Right cardiac atrium (tissue), 5 donors: ENCODE measurements at regions not wholly inside any gene's neighbourhood (a gene's known extent, or its start where the extent isn't known, plus 50 kb on each side); places are given as distances from the start of the nearest gene placed in this dataset.

ENCODE experiments used
- ATAC-seq, 2 donors: fragments of 200-7000 bp; cut with Tn5 transposase; one replicate each; pipeline versions ENCODE4 v1.8.0 to v1.9.1; 2020; ENCODE audit warnings: moderate library complexity in 2 of 2, mild to moderate bottlenecking in 1 of 2
- DNase-seq, 3 donors: peaks; one replicate each; pipeline ENCODE4 v3.0.0-alpha.2; 2020
- H3K27ac ChIP-seq: one replicate; pipeline ENCODE4 v1.5.1; 2013; ENCODE audit warnings: mild to moderate bottlenecking, low read length, control low read depth, moderate library complexity
- H3K27me3 ChIP-seq: one replicate; pipeline ENCODE4 v1.6.1; 2013; ENCODE audit not compliant: control insufficient read depth, insufficient read depth
- H3K4me1 ChIP-seq: one replicate; pipeline ENCODE4 v1.6.1; 2013; ENCODE audit warnings: low read length; ENCODE audit not compliant: control insufficient read depth, insufficient read depth
- H3K4me3 ChIP-seq: one replicate; pipeline ENCODE4 v1.5.1; 2013; ENCODE audit warnings: low read length, control low read depth
- H3K9me3 ChIP-seq: one replicate; pipeline ENCODE4 v1.6.1; 2013; ENCODE audit warnings: low read length; ENCODE audit not compliant: control insufficient read depth
- WGBS: extraction: QIAGEN DNeasy Blood & Tissue Kit; methylation state at CpG from one replicate; pipeline ENCODE4 v1.1.7; 2013; 5-methylcytosine and 5-hydroxymethylcytosine counted together
- intact Hi-C, 4 donors: fragments of 100-400 bp; cut with DNase I; formaldehyde crosslinking; loops; one replicate each; pipeline versions ENCODE4 v1.11.0 to v1.14.0; 2022 to 2023
- donor health status: healthy with polysubstance abuse.
- donor health status: DM: no; HTN: yes; CAD: no.
- donor health status: DM: no; HTN: no; CAD: no.
- donor health status: DM: no; HTN: yes; CAD: no; lungs with severe emphysema.
- donor health status: DM: yes; HTN: yes; CAD: no.

DNA sequence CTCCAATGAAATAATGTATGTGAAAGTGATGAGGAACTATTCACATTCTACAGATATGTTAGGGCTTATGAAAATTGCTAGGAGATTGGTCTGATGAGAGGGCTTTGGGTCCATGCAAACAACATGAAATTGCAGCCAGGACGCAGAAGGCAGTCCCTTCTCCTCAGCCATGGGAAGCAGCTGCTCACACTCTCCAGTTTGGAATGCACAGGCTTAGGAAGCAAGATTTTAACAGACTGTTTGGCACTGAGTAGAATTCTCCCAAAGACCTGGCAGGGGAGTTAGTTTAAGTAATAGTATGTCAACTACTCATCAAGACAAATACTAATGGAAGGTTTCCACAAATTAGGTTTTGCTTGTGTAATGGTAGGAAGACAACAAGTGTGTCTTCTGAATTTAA lies 500.7 kb upstream of the ARRDC4 start:
- intact Hi-C loops, result no loop called here

DNA sequence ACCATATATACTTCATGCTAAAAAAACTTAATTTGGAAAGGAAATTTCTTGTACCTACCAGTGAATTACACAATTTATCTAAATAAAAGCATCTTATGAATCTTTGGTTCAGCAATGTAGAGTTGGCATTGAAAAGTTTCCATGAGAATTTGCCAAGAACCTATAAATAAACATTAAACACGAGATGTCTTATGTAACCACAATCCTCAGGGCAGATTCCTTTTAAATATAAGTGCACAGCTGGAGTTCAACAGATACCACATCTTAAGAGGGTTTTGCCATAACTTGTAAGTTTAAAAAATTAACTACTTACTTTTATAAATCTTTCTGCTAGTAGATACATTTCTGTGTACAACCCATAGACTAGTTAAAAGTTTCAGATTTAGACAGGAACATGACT lies 499.3 kb upstream of the ARRDC4 start:
- Histone ChIP-seq H3K27me3 (no peaks in the 10 kb centered on the region), H3K27ac (no peak overlapping the region), H3K4me1 (no peaks in the 10 kb centered on the region), H3K4me3 (no peak overlapping the region), H3K9me3 (no peaks in the 10 kb centered on the region)
- DNase-seq (no peak), ATAC-seq (no peak)
- intact Hi-C loops, result no loop called here
- 3% methylated on average over 1 of the region's 1 CpG for WGBS

More for the DNA sequence above, 500.7 kb upstream of the ARRDC4 start:
- H3K4me3 ChIP-seq, result no peak overlapping the region
- no peaks in the 10 kb centered on the region for H3K9me3 ChIP-seq
- no peaks in the 10 kb centered on the region for H3K27me3 ChIP-seq
- no peaks in the 10 kb centered on the region for H3K4me1 ChIP-seq
- ATAC-seq, result no peak
- WGBS, result 40% methylated on average over 1 of the region's 1 CpG
- DNase-seq, result no peak
- no peak overlapping the region for H3K27ac ChIP-seq

- ATAC-seq (no peak), DNase-seq (no peak)
- Histone ChIP-seq H3K9me3 (no peaks in the 10 kb centered on the region), H3K4me1 (no peaks in the 10 kb centered on the region), H3K27me3 (no peaks in the 10 kb centered on the region), H3K27ac (no peak overlapping the region), H3K4me3 (no peak overlapping the region)
- 80% methylated on average over 4 of the region's 4 CpGs for WGBS
- intact Hi-C loops, result no loop called here
These were observed 496.8 kb upstream of the ARRDC4 start for GRCh38 chr15:97463696-97464095.

DNA sequence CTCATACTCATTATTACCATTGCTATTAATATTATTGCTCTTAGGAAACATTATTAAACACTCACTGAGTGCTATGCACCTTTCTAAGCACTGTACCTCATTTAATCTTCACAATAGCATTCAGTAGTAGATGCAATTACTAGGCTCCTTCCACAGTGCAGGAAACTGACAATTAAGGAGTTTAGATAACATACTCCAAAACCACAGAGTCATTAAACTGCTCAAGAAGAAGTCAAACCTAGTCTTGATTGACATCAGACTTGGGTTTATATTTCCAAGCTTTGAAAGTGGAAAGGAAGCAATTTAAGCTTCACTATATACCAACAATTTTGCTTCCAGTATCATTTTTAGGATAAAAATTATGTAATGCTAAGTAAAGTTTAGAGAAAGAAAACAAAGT lies 490.1 kb upstream of the ARRDC4 start:
- no peak overlapping the region for H3K27ac ChIP-seq
- ATAC-seq (no peak), DNase-seq (no peak)
- no peaks in the 10 kb centered on the region for H3K27me3 ChIP-seq
- H3K4me3 ChIP-seq, result no peak overlapping the region
- H3K9me3 ChIP-seq, result no peaks in the 10 kb centered on the region
- intact Hi-C loops, result no loop called here
- no peaks in the 10 kb centered on the region for H3K4me1 ChIP-seq

DNA sequence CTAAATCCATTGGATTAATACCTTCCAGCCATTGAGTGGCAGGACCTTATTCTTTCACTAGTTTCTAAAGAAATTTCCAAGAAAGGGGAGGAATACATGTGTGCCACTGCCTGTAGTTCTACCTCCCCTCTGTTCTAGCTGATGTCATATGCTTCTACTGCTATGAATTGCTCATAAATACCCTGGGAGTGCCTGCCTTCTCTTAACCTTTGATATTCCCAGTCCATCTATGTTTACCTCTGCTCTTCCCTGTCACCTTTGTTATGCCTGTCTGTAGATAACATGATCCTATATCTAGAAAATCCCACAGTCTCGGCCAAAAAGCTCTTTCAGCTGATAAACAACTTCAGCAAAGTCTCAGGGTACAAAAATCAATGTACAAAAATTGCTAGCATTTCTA lies 486.9 kb upstream of the ARRDC4 start:
- ATAC-seq (no peak), DNase-seq (no peak)
- Histone ChIP-seq H3K27me3 (no peaks in the 10 kb centered on the region), H3K4me1 (no peaks in the 10 kb centered on the region), H3K9me3 (no peaks in the 10 kb centered on the region), H3K4me3 (no peak overlapping the region), H3K27ac (no peak overlapping the region)
- WGBS, result 44% methylated on average over 1 of the region's 1 CpG
- intact Hi-C loops, result no loop called here

DNA sequence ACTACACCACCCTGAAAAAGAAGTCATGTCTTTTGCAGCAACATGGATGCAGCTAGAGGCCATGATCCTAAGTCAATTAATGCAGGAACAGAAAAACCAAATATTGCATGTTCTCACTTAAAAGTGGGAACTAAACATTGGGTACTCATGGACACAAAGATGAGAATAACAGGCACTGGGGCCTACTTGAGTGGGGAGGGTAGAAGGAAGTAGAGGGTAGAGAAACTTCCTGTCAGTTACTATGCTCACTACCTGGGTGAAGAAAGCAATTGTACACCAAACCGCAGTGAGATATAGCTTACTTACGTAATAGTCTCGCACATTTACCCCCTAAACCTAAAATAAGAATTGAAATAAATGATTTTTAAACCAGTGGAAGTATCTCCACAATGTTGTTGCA lies 480.5 kb upstream of the ARRDC4 start:
- Histone ChIP-seq H3K4me1 (no peaks in the 10 kb centered on the region), H3K9me3 (no peaks in the 10 kb centered on the region), H3K4me3 (no peak overlapping the region), H3K27me3 (no peaks in the 10 kb centered on the region), H3K27ac (no peak overlapping the region)
- DNase-seq, result no peak
- ATAC-seq, result no peak
- intact Hi-C loops, result no loop called here
- 87% methylated on average over 3 of the region's 3 CpGs for WGBS

DNA sequence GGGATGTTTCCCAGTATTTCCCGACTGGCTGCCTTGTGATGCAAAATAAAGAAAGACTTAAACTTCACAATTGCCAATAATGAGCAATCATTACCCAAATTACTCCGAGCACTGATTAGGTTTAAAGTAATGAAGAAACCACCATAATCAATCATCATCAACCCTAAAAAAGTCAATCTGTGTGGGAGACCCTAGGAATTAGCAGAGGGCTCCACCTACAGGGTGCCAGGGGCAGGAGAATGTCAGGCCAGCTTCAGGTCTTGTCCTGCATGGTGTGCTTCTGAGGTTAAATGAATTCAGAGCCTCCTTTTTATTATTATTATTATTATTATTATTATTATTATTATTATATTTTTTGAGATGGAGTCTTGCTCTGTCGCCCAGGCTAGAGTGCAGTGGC lies 478.0 kb upstream of the ARRDC4 start:
- Histone ChIP-seq H3K4me1 (no peaks in the 10 kb centered on the region), H3K27ac (no peak overlapping the region), H3K27me3 (no peaks in the 10 kb centered on the region), H3K4me3 (no peak overlapping the region), H3K9me3 (no peaks in the 10 kb centered on the region)
- WGBS, result 58% methylated on average over 3 of the region's 3 CpGs
- ATAC-seq, result no peak
- intact Hi-C loops, result no loop called here
- no peak for DNase-seq

GRCh38 chr15:97483232-97483631 lies 477.3 kb upstream of the ARRDC4 start:
- Histone ChIP-seq H3K9me3 (no peaks in the 10 kb centered on the region), H3K4me1 (no peaks in the 10 kb centered on the region), H3K27me3 (no peaks in the 10 kb centered on the region), H3K4me3 (no peak overlapping the region), H3K27ac (no peak overlapping the region)
- intact Hi-C loops, result no loop called here
- 92% methylated on average over 21 of the region's 21 CpGs for WGBS
- no peak for DNase-seq
- no peak for ATAC-seq

GRCh38 chr15:97490429-97490828 lies 470.1 kb upstream of the ARRDC4 start:
- Histone ChIP-seq H3K9me3 (no peaks in the 10 kb centered on the region), H3K4me3 (no peak overlapping the region), H3K27me3 (no peaks in the 10 kb centered on the region), H3K27ac (no peak overlapping the region), H3K4me1 (no peaks in the 10 kb centered on the region)
- DNase-seq (no peak), ATAC-seq (no peak)
- intact Hi-C loops, result no loop called here
- WGBS, result 81% methylated on average over 4 of the region's 4 CpGs

GRCh38 chr15:97501291-97501690 lies 459.2 kb upstream of the ARRDC4 start:
- ATAC-seq (no peak), DNase-seq (no peak)
- 90% methylated on average over 1 of the region's 1 CpG for WGBS
- H3K27ac ChIP-seq, result no peak overlapping the region
- H3K4me1 ChIP-seq, result no peaks in the 10 kb centered on the region
- H3K9me3 ChIP-seq, result no peaks in the 10 kb centered on the region
- H3K4me3 ChIP-seq, result no peak overlapping the region
- intact Hi-C loops, result no loop called here
- no peaks in the 10 kb centered on the region for H3K27me3 ChIP-seq

DNA sequence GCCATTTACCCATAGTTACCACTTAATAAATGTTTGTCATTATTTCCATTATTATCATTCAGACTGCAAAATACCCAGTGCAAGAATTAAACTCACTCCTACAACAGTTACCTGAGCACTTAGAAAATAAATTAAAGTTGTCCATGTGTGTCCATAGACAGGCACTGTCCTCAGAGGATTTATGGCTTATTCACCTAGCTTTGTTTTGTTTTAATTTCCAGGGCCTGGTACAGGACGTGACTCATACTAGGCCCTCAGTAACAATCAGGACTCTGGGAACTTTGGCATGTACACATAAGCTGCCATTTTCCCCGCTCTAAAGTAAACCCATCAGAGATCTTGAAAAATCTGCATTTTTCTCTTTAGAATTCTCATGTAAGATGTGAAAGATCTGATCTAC lies 458.5 kb upstream of the ARRDC4 start:
- WGBS, result 61% methylated on average over 2 of the region's 2 CpGs
- H3K9me3 ChIP-seq, result no peaks in the 10 kb centered on the region
- ATAC-seq, result no peak
- H3K4me1 ChIP-seq, result no peaks in the 10 kb centered on the region
- no peaks in the 10 kb centered on the region for H3K27me3 ChIP-seq
- intact Hi-C loops, result no loop called here
- H3K27ac ChIP-seq, result no peak overlapping the region
- no peak for DNase-seq
- H3K4me3 ChIP-seq, result no peak overlapping the region

DNA sequence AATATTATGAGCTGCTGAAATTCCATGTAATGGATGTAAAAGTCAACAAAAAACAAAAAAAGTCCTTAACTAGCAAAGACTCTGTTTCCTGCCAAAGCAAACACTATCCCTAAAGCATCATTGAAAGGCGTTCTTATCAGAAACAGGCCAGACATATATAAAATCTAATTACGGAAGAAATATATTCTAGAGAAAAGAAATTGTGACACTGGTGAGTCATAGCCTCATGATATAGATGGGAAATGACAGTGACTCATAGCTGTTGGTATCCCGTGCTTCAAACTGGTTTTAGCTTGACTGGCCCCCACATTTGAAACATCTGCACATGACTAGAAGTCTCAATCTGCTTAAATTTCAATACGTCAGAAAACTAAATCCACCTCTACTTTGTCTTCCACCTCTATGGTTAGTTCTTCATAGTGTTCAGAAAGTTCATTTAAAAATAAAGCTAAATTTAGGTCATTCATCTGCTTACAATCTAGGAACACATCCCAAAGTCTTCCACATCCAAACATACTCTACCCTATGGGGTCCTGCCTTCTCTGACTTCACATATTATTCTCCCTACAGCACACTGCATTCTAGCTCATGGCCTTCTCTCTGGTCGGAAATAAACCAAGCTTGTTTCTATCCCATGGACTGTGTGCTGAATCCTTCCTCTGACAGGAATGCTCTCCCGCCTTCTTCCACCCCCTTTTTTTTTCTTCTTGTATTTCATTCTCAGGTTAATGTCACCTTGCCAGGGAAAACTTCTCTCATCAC lies 456.3 kb upstream of the ARRDC4 start:
- Histone ChIP-seq H3K4me1 (no peaks in the 10 kb centered on the region), H3K4me3 (no peak overlapping the region), H3K9me3 (no peaks in the 10 kb centered on the region), H3K27ac (no peak overlapping the region), H3K27me3 (no peaks in the 10 kb centered on the region)
- WGBS, result 40% methylated on average over 6 of the region's 6 CpGs
- DNase-seq (no peak), ATAC-seq (no peak)
- intact Hi-C loops, result no loop called here
